ENCODE measurements at regions not wholly inside any gene's neighbourhood (a gene's known extent, or its start where the extent isn't known, plus 50 kb on each side); places are given as distances from the start of the nearest gene placed in this dataset.

DNA sequence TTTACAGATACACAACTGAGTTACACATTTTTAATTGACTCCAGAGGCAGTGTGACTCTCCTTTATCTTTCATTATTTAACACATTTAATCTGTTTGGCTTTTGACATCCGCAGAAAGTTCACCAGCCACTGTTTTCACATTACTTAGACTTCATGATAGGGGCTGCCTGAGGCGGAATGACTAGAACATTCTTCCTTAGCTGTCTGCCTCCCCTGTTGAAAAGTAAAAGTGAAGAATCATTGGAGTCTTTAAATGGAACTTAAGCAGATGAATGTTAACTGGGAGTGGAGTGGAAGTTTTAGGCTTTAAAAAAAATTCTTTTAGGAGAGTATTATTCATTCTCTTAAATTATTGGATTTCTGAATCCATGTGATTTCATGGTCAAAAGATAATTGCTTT lies 229.2 kb upstream of the MTNR1B start:
- TF ChIP-seq TAF1 (IDR thresholded peaks at IDR 0.05; ENCODE audit: borderline replicate concordance, low read depth, low read length) (no peak), GABPA (IDR thresholded peaks at IDR 0.05; ENCODE audit: low read depth) (no peak), CHD2 (IDR thresholded peaks at IDR 0.05; ENCODE audit: low read length, partially characterized antibody) (no peak), TCF12 (IDR thresholded peaks at IDR 0.05) (no peak), NFIC (IDR thresholded peaks at IDR 0.05; ENCODE audit: borderline replicate concordance) (no peak), SIN3A (IDR thresholded peaks at IDR 0.05; ENCODE audit: borderline replicate concordance, low read depth, low read length) (no peak), EZH2phosphoT487 (IDR thresholded peaks at IDR 0.05; ENCODE audit: borderline replicate concordance, low read depth) (no peak), YY1 (IDR thresholded peaks at IDR 0.05; ENCODE audit: low read depth) (no peak), POLR2AphosphoS5 (IDR thresholded peaks at IDR 0.05; ENCODE audit: low read depth, low read length) (no peak)
- TF ChIP-seq, protein P1, sequence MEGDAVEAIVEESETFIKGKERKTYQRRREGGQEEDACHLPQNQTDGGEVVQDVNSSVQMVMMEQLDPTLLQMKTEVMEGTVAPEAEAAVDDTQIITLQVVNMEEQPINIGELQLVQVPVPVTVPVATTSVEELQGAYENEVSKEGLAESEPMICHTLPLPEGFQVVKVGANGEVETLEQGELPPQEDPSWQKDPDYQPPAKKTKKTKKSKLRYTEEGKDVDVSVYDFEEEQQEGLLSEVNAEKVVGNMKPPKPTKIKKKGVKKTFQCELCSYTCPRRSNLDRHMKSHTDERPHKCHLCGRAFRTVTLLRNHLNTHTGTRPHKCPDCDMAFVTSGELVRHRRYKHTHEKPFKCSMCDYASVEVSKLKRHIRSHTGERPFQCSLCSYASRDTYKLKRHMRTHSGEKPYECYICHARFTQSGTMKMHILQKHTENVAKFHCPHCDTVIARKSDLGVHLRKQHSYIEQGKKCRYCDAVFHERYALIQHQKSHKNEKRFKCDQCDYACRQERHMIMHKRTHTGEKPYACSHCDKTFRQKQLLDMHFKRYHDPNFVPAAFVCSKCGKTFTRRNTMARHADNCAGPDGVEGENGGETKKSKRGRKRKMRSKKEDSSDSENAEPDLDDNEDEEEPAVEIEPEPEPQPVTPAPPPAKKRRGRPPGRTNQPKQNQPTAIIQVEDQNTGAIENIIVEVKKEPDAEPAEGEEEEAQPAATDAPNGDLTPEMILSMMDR (IDR thresholded peaks at IDR 0.05), result no peak
- TF ChIP-seq, protein P2, sequence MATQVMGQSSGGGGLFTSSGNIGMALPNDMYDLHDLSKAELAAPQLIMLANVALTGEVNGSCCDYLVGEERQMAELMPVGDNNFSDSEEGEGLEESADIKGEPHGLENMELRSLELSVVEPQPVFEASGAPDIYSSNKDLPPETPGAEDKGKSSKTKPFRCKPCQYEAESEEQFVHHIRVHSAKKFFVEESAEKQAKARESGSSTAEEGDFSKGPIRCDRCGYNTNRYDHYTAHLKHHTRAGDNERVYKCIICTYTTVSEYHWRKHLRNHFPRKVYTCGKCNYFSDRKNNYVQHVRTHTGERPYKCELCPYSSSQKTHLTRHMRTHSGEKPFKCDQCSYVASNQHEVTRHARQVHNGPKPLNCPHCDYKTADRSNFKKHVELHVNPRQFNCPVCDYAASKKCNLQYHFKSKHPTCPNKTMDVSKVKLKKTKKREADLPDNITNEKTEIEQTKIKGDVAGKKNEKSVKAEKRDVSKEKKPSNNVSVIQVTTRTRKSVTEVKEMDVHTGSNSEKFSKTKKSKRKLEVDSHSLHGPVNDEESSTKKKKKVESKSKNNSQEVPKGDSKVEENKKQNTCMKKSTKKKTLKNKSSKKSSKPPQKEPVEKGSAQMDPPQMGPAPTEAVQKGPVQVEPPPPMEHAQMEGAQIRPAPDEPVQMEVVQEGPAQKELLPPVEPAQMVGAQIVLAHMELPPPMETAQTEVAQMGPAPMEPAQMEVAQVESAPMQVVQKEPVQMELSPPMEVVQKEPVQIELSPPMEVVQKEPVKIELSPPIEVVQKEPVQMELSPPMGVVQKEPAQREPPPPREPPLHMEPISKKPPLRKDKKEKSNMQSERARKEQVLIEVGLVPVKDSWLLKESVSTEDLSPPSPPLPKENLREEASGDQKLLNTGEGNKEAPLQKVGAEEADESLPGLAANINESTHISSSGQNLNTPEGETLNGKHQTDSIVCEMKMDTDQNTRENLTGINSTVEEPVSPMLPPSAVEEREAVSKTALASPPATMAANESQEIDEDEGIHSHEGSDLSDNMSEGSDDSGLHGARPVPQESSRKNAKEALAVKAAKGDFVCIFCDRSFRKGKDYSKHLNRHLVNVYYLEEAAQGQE (IDR thresholded peaks at IDR 0.05; ENCODE audit: low read depth, low read length), result no peak

Measured in SK-N-SH (cell line).